Femur (tissue), 1 donor: ENCODE measurements at regions not wholly inside any gene's neighbourhood (a gene's known extent, or its start where the extent isn't known, plus 50 kb on each side); places are given as distances from the start of the nearest gene placed in this dataset.

Experiments
- DNase-seq: peaks from one replicate; pipeline ENCODE4 v3.0.0-alpha.2; 2017

GRCh38 chrX:42093756-42094155 is 170.4 kb upstream of the CASK start:
- DNase-seq, result no peak

- DNase-seq, result no peak
These were observed 167.0 kb upstream of the CASK start for GRCh38 chrX:42090395-42090794.

- DNase-seq, result no peak
These were observed 165.7 kb upstream of the CASK start for GRCh38 chrX:42089031-42089430.

GRCh38 chrX:42087960-42088359 is 164.6 kb upstream of the CASK start:
- DNase-seq, result no peak

- DNase-seq, result no peak
These were observed 162.5 kb upstream of the CASK start for GRCh38 chrX:42085836-42086235.

- DNase-seq, result no peak
These were observed 156.6 kb upstream of the CASK start for GRCh38 chrX:42079968-42080367.

- DNase-seq, result no peak
These were observed 154.3 kb upstream of the CASK start for GRCh38 chrX:42077675-42078074.

- DNase-seq, result no peak
These were observed 151.7 kb upstream of the CASK start for GRCh38 chrX:42075032-42075431.

GRCh38 chrX:42073448-42073847 is 150.1 kb upstream of the CASK start:
- no peak for DNase-seq

GRCh38 chrX:42070866-42071265 is 147.5 kb upstream of the CASK start:
- DNase-seq, result no peak

- DNase-seq, result no peak
These were observed 130.9 kb upstream of the CASK start for GRCh38 chrX:42054256-42054655.

GRCh38 chrX:42050345-42050744 is 127.0 kb upstream of the CASK start:
- DNase-seq, result no peak

GRCh38 chrX:42047886-42048285 is 124.5 kb upstream of the CASK start:
- DNase-seq, result no peak

- DNase-seq, result no peak
These were observed 104.8 kb upstream of the CASK start for GRCh38 chrX:42028109-42028508.

GRCh38 chrX:42027367-42028000 is 104.1 kb upstream of the CASK start:
- DNase-seq, result no peak

GRCh38 chrX:42025861-42026260 is 102.5 kb upstream of the CASK start:
- no peak for DNase-seq

GRCh38 chrX:42023122-42023521 is 99.8 kb upstream of the CASK start:
- DNase-seq, result no peak

- DNase-seq, result no peak
These were observed 98.8 kb upstream of the CASK start for GRCh38 chrX:42022158-42022557.

GRCh38 chrX:42021058-42021457 is 97.7 kb upstream of the CASK start:
- no peak for DNase-seq

GRCh38 chrX:42020225-42020624 is 96.9 kb upstream of the CASK start:
- DNase-seq, result no peak

- DNase-seq, result no peak
These were observed 94.6 kb upstream of the CASK start for GRCh38 chrX:42017971-42018370.

- DNase-seq, result no peak
These were observed 77.5 kb upstream of the CASK start for GRCh38 chrX:42000836-42001235.

- no peak for DNase-seq
These were observed 61.3 kb upstream of the CASK start for GRCh38 chrX:41984628-41985027.

GRCh38 chrX:41982953-41983352 is 59.6 kb upstream of the CASK start:
- no peak for DNase-seq

- no peak for DNase-seq
These were observed 58.2 kb upstream of the CASK start for GRCh38 chrX:41981481-41982013.
